DMS 273 (cell line): ENCODE measurements at regions not wholly inside any gene's neighbourhood (a gene's known extent, or its start where the extent isn't known, plus 50 kb on each side); places are given as distances from the start of the nearest gene placed in this dataset.

Source experiments
- DNase-seq: peaks from one replicate; lab custom pipeline; 2025; ENCODE audit not compliant: unreplicated experiment; lab: John Stamatoyannopoulos, UW

- no peak for DNase-seq
Measured at GRCh38 chr2:6236317-6236716, 544.1 kb downstream of the SOX11 start.

GRCh38 chr2:6237039-6237660 lies 545.0 kb downstream of the SOX11 start:
- DNase-seq, result no peak

- DNase-seq, result no peak
Measured at GRCh38 chr2:6249557-6249956, 557.4 kb downstream of the SOX11 start.

GRCh38 chr2:6254441-6254840 lies 562.3 kb downstream of the SOX11 start:
- no peak for DNase-seq

GRCh38 chr2:6264198-6264597 lies 572.0 kb downstream of the SOX11 start:
- DNase-seq, result no peak

- DNase-seq, result no peak
Measured at GRCh38 chr2:6281524-6281923, 584.2 kb downstream of the CMPK2 start.

GRCh38 chr2:6283259-6283658 lies 582.4 kb downstream of the CMPK2 start:
- no peak for DNase-seq

GRCh38 chr2:6287406-6287805 lies 578.3 kb downstream of the CMPK2 start:
- DNase-seq, result no peak

GRCh38 chr2:6288791-6289190 lies 576.9 kb downstream of the CMPK2 start:
- no peak for DNase-seq

- DNase-seq, result peak; percentile 35
Measured at GRCh38 chr2:6290217-6291015, 575.3 kb downstream of the CMPK2 start.

GRCh38 chr2:6294791-6295190 lies 570.9 kb downstream of the CMPK2 start:
- DNase-seq, result no peak

- DNase-seq, result no peak
Measured at GRCh38 chr2:6297238-6297637, 568.5 kb downstream of the CMPK2 start.

- DNase-seq, result no peak
Measured at GRCh38 chr2:6301426-6301825, 564.3 kb downstream of the CMPK2 start.

GRCh38 chr2:6308986-6309385 lies 556.7 kb downstream of the CMPK2 start:
- no peak for DNase-seq

- no peak for DNase-seq
Measured at GRCh38 chr2:6309415-6310255, 556.1 kb downstream of the CMPK2 start.

GRCh38 chr2:6310256-6311215 lies 555.2 kb downstream of the CMPK2 start:
- peak; percentile 6 for DNase-seq

GRCh38 chr2:6312367-6312766 lies 553.3 kb downstream of the CMPK2 start:
- DNase-seq, result no peak

GRCh38 chr2:6314218-6314960 lies 551.3 kb downstream of the CMPK2 start:
- no peak for DNase-seq

GRCh38 chr2:6325616-6326015 lies 540.1 kb downstream of the CMPK2 start:
- peak; percentile 2 for DNase-seq

- no peak for DNase-seq
Measured at GRCh38 chr2:6326958-6327357, 538.7 kb downstream of the CMPK2 start.
